ENCODE measurements at regions not wholly inside any gene's neighbourhood (a gene's known extent, or its start where the extent isn't known, plus 50 kb on each side); places are given as distances from the start of the nearest gene placed in this dataset.

- Histone ChIP-seq H4K91ac (ENCODE audit: insufficient read depth, low read depth, low read length) (no peak overlapping the region), H3K36me3 (ENCODE audit: control insufficient read depth, insufficient read depth, low read length) (no peaks in the 10 kb centered on the region), H3K4me1 (ENCODE audit: control insufficient read depth, insufficient read depth, low read length) (no peaks in the 10 kb centered on the region), H3K4me3 (ENCODE audit: insufficient read depth, low read depth, low read length) (no peak overlapping the region), H3K18ac (ENCODE audit: low read depth, low read length) (no peak overlapping the region), H2AK5ac (ENCODE audit: low read depth, low read length) (no peak overlapping the region), H3K4me2 (ENCODE audit: low read depth, low read length) (no peak overlapping the region), H2BK15ac (ENCODE audit: low read depth, low read length) (no peak overlapping the region), H2BK120ac (ENCODE audit: low read depth, low read length) (no peak overlapping the region), H3K4ac (ENCODE audit: low read depth, low read length) (no peak overlapping the region), H3K23ac (ENCODE audit: low read depth, low read length) (no peak overlapping the region), H2BK20ac (ENCODE audit: low read depth, low read length) (no peak overlapping the region), H3K9ac (ENCODE audit: low read depth, low read length) (no peak overlapping the region), H2BK5ac (ENCODE audit: low read depth, low read length, poor library complexity, severe bottlenecking) (no peak overlapping the region), H3K27ac (ENCODE audit: insufficient read depth, low read length) (no peak overlapping the region), H2AFZ (replicated peaks; ENCODE audit: low read length, poor library complexity) (no peak overlapping the region), H4K8ac (ENCODE audit: low read depth in 2 of 2, low read length in 2 of 2) (no peak overlapping the region), H4K20me1 (ENCODE audit: insufficient read depth, low read length) (no peaks in the 10 kb centered on the region), H3K56ac (ENCODE audit: extremely low read depth, insufficient read depth, low read length) (no peak overlapping the region), H2AK9ac (replicated peaks; ENCODE audit: low read depth, low read length, poor library complexity) (no peak overlapping the region), H3K9me1 (ENCODE audit: insufficient read depth, low read length) (no peaks in the 10 kb centered on the region), H3K79me1 (ENCODE audit: low read depth in 1 of 2, low read length in 2 of 2) (no peaks in the 10 kb centered on the region), H3K27me3 (ENCODE audit: control insufficient read depth, insufficient read depth, low read length) (no peaks in the 10 kb centered on the region), H3K14ac (replicated peaks; ENCODE audit: low read depth, low read length) (no peak overlapping the region), H4K5ac (ENCODE audit: low read depth, low read length) (no peak overlapping the region), H3K9me3 (ENCODE audit: control insufficient read depth, insufficient read depth, low read length) (peaks cover 11% of the 10 kb centered on the region)
- no peak for DNase-seq
- dilution Hi-C loops (cut with HindIII; ENCODE audit: low sequenced_read_pairs, unreplicated experiment): no loop called here
- WGBS, 2 experiments (ENCODE audit: extremely low coverage in 2 of 2, insufficient read length in 1 of 2): no CpG with 5 or more reads among the region's 3 CpGs
- no peak for TF ChIP-seq ELK1 (IDR thresholded peaks at IDR 0.05; ENCODE audit: borderline replicate concordance, low read depth, low read length)
- intact Hi-C loops (cut with micrococcal nuclease): no loop called here
- in situ Hi-C loops (cut with MboI; ENCODE audit: low sequenced_read_pairs): no loop called here
- CTCF ChIA-PET: no interaction called here
- BruUV-seq (replicated peaks): no TSS peak
- POLR2A ChIA-PET (ENCODE audit: unreplicated experiment): no interaction called here
- no peak for ATAC-seq (ENCODE audit: low read depth)
Observed at GRCh38 chr4:11011249-11011648, 326.7 kb upstream of the CLNK start.

Measured in IMR-90 (cell line).